Mesenchymal stem cell (in vitro differentiated cells and primary cell): ENCODE measurements at regions not wholly inside any gene's neighbourhood (a gene's known extent, or its start where the extent isn't known, plus 50 kb on each side); places are given as distances from the start of the nearest gene placed in this dataset.

Source experiments
- DNase-seq: peaks from one replicate; pipeline ENCODE4 v3.0.0-alpha.2; 2013
- H2AFZ ChIP-seq: one replicate; pipeline ENCODE4 v1.6.1; 2013; ENCODE audit warnings: low read depth, mild to moderate bottlenecking, control low read depth, inconsistent platforms, low read length, moderate library complexity
- H2AK5ac ChIP-seq: 2 replicates; pipeline ENCODE4 v1.6.1; 2013; ENCODE audit warnings: low read length, moderate library complexity, mild to moderate bottlenecking, inconsistent platforms; ENCODE audit not compliant: severe bottlenecking
- H2BK120ac ChIP-seq: one replicate; pipeline ENCODE4 v1.6.1; 2013; ENCODE audit warnings: low read depth, mild to moderate bottlenecking, inconsistent platforms, low read length, moderate library complexity
- H2BK12ac ChIP-seq, 2 experiments: one replicate each; pipeline ENCODE4 v1.6.1; 2013; ENCODE audit warnings: inconsistent platforms in 2 of 2, low read length in 2 of 2, mild to moderate bottlenecking in 2 of 2, moderate library complexity in 2 of 2, control low read depth in 1 of 2
- H2BK15ac ChIP-seq: one replicate; pipeline ENCODE4 v1.6.1; 2013; ENCODE audit warnings: mild to moderate bottlenecking, low read depth, inconsistent platforms; ENCODE audit not compliant: poor library complexity, severe bottlenecking
- H2BK5ac ChIP-seq: 2 replicates; pipeline ENCODE4 v1.6.1; 2013; ENCODE audit warnings: low read depth, mild to moderate bottlenecking, low read length, control low read depth, inconsistent platforms; ENCODE audit not compliant: poor library complexity, severe bottlenecking
- H3K14ac ChIP-seq, 2 experiments: one replicate each; pipeline ENCODE4 v1.6.1; 2013; ENCODE audit warnings: inconsistent platforms in 2 of 2, low read length in 2 of 2, control low read depth in 1 of 2, mild to moderate bottlenecking in 1 of 2, moderate library complexity in 1 of 2
- H3K18ac ChIP-seq, 2 experiments: one replicate each; pipeline ENCODE4 v1.6.1; 2013; ENCODE audit warnings: inconsistent platforms in 2 of 2, low read length in 2 of 2, control low read depth in 1 of 2, low read depth in 1 of 2, mild to moderate bottlenecking in 1 of 2
- H3K23ac ChIP-seq, 2 experiments: one replicate each; pipeline ENCODE4 v1.6.1; 2013; ENCODE audit warnings: inconsistent platforms in 2 of 2, low read length in 2 of 2, mild to moderate bottlenecking in 2 of 2, moderate library complexity in 2 of 2, control low read depth in 1 of 2
- H3K27ac ChIP-seq: 2 replicates; pipeline ENCODE4 v1.5.1; 2013; ENCODE audit warnings: mild to moderate bottlenecking, moderate library complexity, low read length, control low read depth, inconsistent platforms; ENCODE audit not compliant: poor library complexity, severe bottlenecking
- H3K27me3 ChIP-seq, 2 experiments: 2 replicates each; pipeline versions ENCODE4 v1.6.1 to v1.7.0; 2013; ENCODE audit warnings: low read length in 2 of 2, mild to moderate bottlenecking in 2 of 2, moderate library complexity in 2 of 2, control low read depth in 1 of 2, inconsistent platforms in 1 of 2; ENCODE audit not compliant: control insufficient read depth in 1 of 2, insufficient read depth in 1 of 2
- H3K36me3 ChIP-seq, 2 experiments: 2 replicates each; pipeline versions ENCODE4 v1.6.1 to v1.7.0; 2013; ENCODE audit warnings: low read length in 2 of 2, control low read depth in 1 of 2, inconsistent platforms in 1 of 2, low read depth in 1 of 2, mild to moderate bottlenecking in 1 of 2; ENCODE audit not compliant: insufficient read depth in 2 of 2, control insufficient read depth in 1 of 2
- H3K4ac ChIP-seq, 2 experiments: one replicate each; pipeline ENCODE4 v1.6.1; 2013; ENCODE audit warnings: inconsistent platforms in 2 of 2, low read length in 2 of 2, mild to moderate bottlenecking in 2 of 2, moderate library complexity in 2 of 2, control low read depth in 1 of 2, low read depth in 1 of 2
- H3K4me1 ChIP-seq: 2 replicates; pipeline ENCODE4 v1.6.1; 2013; ENCODE audit warnings: low read depth, low read length, control low read depth; ENCODE audit not compliant: control insufficient read depth, insufficient read depth
- H3K4me2 ChIP-seq: 2 replicates; pipeline ENCODE4 v1.6.1; 2013; ENCODE audit warnings: low read length, mild to moderate bottlenecking, inconsistent platforms; ENCODE audit not compliant: poor library complexity, severe bottlenecking
- H3K4me3 ChIP-seq, 2 experiments: 2 replicates each; pipeline versions ENCODE4 v1.5.1 to v1.7.0; 2013; ENCODE audit warnings: low read length in 2 of 2, mild to moderate bottlenecking in 2 of 2, control low read depth in 1 of 2, low read depth in 1 of 2; ENCODE audit not compliant: insufficient read depth in 1 of 2
- H3K79me1 ChIP-seq: replicated peaks from 2 replicates; pipeline ENCODE4 v1.6.1; 2013; ENCODE audit warnings: mild to moderate bottlenecking, control low read depth, low read length, inconsistent platforms; ENCODE audit not compliant: poor library complexity, severe bottlenecking
- H3K9ac ChIP-seq: 2 replicates; pipeline ENCODE4 v1.7.0; 2013; ENCODE audit warnings: mild to moderate bottlenecking, low read length, moderate library complexity
- H3K9me3 ChIP-seq: 2 replicates; pipeline ENCODE4 v1.7.0; 2013; ENCODE audit warnings: mild to moderate bottlenecking, low read length; ENCODE audit not compliant: control insufficient read depth
- H4K8ac ChIP-seq: one replicate; pipeline ENCODE4 v1.6.1; 2013; ENCODE audit warnings: inconsistent platforms, mild to moderate bottlenecking, low read length, moderate library complexity
- H4K91ac ChIP-seq: one replicate; pipeline ENCODE4 v1.6.1; 2013; ENCODE audit warnings: mild to moderate bottlenecking, low read length, inconsistent platforms
- WGBS: methylation state at CpG from one replicate; pipeline ENCODE4 v1.1.7; 2013; ENCODE audit warnings: mixed read lengths; 5-methylcytosine and 5-hydroxymethylcytosine counted together

- 92% methylated on average over 6 of the region's 6 CpGs for WGBS
These were observed 185.3 kb downstream of the FAM170A start for GRCh38 chr5:119814655-119815054.

GRCh38 chr5:119816055-119816454 is 186.7 kb downstream of the FAM170A start:
- Histone ChIP-seq H3K23ac (no peak overlapping the region), H2AFZ (no peak overlapping the region), H4K8ac (no peak overlapping the region), H2BK12ac (no peak overlapping the region), H2BK15ac (no peak overlapping the region), H3K9me3 (peaks cover 2% of the 10 kb centered on the region), H3K4me3 (no peak overlapping the region), H3K4me2 (no peak overlapping the region), H3K14ac (no peak overlapping the region), H2BK120ac (no peak overlapping the region), H3K27ac (no peak overlapping the region), H2AK5ac (no peak overlapping the region), H3K4ac (no peak overlapping the region), H3K18ac (no peak overlapping the region), H3K36me3 (no peaks in the 10 kb centered on the region), H3K9ac (no peak overlapping the region), H3K27me3 (no peaks in the 10 kb centered on the region), H4K91ac (no peak overlapping the region), H2BK5ac (no peak overlapping the region), H3K79me1 (no peaks in the 10 kb centered on the region), H3K4me1 (no peaks in the 10 kb centered on the region)
- DNase-seq: no peak

More at GRCh38 chr5:119814655-119815054, 185.3 kb downstream of the FAM170A start:
- peaks cover 2% of the 10 kb centered on the region for H3K9me3 ChIP-seq
- no peak overlapping the region for H3K4me2 ChIP-seq
- no peaks in the 10 kb centered on the region for H3K79me1 ChIP-seq
- H3K4ac ChIP-seq: no peak overlapping the region
- DNase-seq: no peak
- no peak overlapping the region for H3K27ac ChIP-seq
- H2AFZ ChIP-seq: no peak overlapping the region
- H2BK120ac ChIP-seq: no peak overlapping the region
- H2BK5ac ChIP-seq: no peak overlapping the region
- H3K4me3 ChIP-seq: no peak overlapping the region
- H3K14ac ChIP-seq: no peak overlapping the region
- H3K27me3 ChIP-seq: no peaks in the 10 kb centered on the region
- no peak overlapping the region for H3K23ac ChIP-seq
- H4K8ac ChIP-seq: no peak overlapping the region
- no peak overlapping the region for H3K9ac ChIP-seq
- H2BK15ac ChIP-seq: no peak overlapping the region
- no peak overlapping the region for H3K18ac ChIP-seq
- no peak overlapping the region for H4K91ac ChIP-seq
- no peak overlapping the region for H2AK5ac ChIP-seq
- no peak overlapping the region for H2BK12ac ChIP-seq
- H3K4me1 ChIP-seq: no peaks in the 10 kb centered on the region
- no peaks in the 10 kb centered on the region for H3K36me3 ChIP-seq

- Histone ChIP-seq H3K4me2 (no peak overlapping the region), H3K4ac (no peak overlapping the region), H2AK5ac (no peak overlapping the region), H4K8ac (no peak overlapping the region), H2BK5ac (no peak overlapping the region), H3K27ac (no peak overlapping the region), H2BK12ac (no peak overlapping the region), H3K36me3 (no peaks in the 10 kb centered on the region), H3K79me1 (no peaks in the 10 kb centered on the region), H3K18ac (no peak overlapping the region), H3K4me3 (no peak overlapping the region), H2BK120ac (no peak overlapping the region), H3K9me3 (no peaks in the 10 kb centered on the region), H2AFZ (no peak overlapping the region), H3K14ac (no peak overlapping the region), H3K4me1 (no peaks in the 10 kb centered on the region), H3K27me3 (no peaks in the 10 kb centered on the region), H4K91ac (no peak overlapping the region), H3K23ac (no peak overlapping the region), H3K9ac (no peak overlapping the region), H2BK15ac (no peak overlapping the region)
- DNase-seq: no peak
- 97% methylated on average over 1 of the region's 1 CpG for WGBS
These were observed 190.7 kb downstream of the FAM170A start for GRCh38 chr5:119820016-119820415.

GRCh38 chr5:119820608-119821007 is 191.2 kb downstream of the FAM170A start:
- 83% methylated on average over 1 of the region's 2 CpGs for WGBS
- Histone ChIP-seq H3K23ac (no peak overlapping the region), H3K18ac (no peak overlapping the region), H4K8ac (no peak overlapping the region), H3K4me2 (no peak overlapping the region), H2AFZ (no peak overlapping the region), H3K27ac (no peak overlapping the region), H3K79me1 (no peaks in the 10 kb centered on the region), H3K4ac (no peak overlapping the region), H3K27me3 (no peaks in the 10 kb centered on the region), H3K9ac (no peak overlapping the region), H3K9me3 (no peaks in the 10 kb centered on the region), H2BK120ac (no peak overlapping the region), H3K4me1 (no peaks in the 10 kb centered on the region), H3K36me3 (no peaks in the 10 kb centered on the region), H3K14ac (no peak overlapping the region), H2BK12ac (no peak overlapping the region), H3K4me3 (no peak overlapping the region), H4K91ac (no peak overlapping the region), H2BK15ac (no peak overlapping the region), H2AK5ac (no peak overlapping the region), H2BK5ac (no peak overlapping the region)
- no peak for DNase-seq
